K562 (cell line): ENCODE measurements at regions not wholly inside any gene's neighbourhood (a gene's known extent, or its start where the extent isn't known, plus 50 kb on each side); places are given as distances from the start of the nearest gene placed in this dataset.

Experiments used
- ATAC-seq: fragments of 200-7000 bp; cut with Tn5 transposase; 3 replicates; pipeline ENCODE4 v1.9.1; 2020; ENCODE audit warnings: moderate library complexity
- BruUV-seq: library from RNA; stranded (reverse); fragments of 400-500 nt; replicated peaks from 2 replicates; lab custom pipeline; 2021; lab: Mats Ljungman, UMichigan
- CTCF ChIA-PET: fragments of 300-600 bp; formaldehyde crosslinking; extraction: SDS; loops from one replicate; lab custom pipeline; 2021; ENCODE audit warnings: low intra/inter-chr PET ratio; lab: Yijun Ruan, JAX
- POLR2A ChIA-PET: fragments of 300-600, 350-650 bp; sonication (Branson Sonifier 250); formaldehyde crosslinking; extraction: SDS; loops from one replicate; lab custom pipeline; 2021; ENCODE audit warnings: antibody characterized with exemption, inconsistent platforms; lab: Yijun Ruan, JAX
- DNase-seq, 4 experiments: peaks; one replicate each; pipeline versions ENCODE4 v3.0.0 to v3.0.0-alpha.2; 2011 to 2018; ENCODE audit warnings: low spot score in 3 of 4, mixed read lengths in 3 of 4; ENCODE audit errors: extremely low read depth in 1 of 4
- FAIRE-seq: peaks from 2 replicates; lab custom pipeline; 2011; peaks lifted over from hg19 to GRCh38; lab: Jason Lieb, UNC
- H2AFZ ChIP-seq: 2 replicates; pipeline ENCODE4 v1.6.0; 2011; ENCODE audit warnings: low read depth, low read length, control low read depth, inconsistent platforms
- H3K27ac ChIP-seq: fragments of 200-600 bp; 3 replicates; pipeline ENCODE4 v1.8.0; 2011; ENCODE audit warnings: low read depth, mild to moderate bottlenecking, control low read depth, inconsistent platforms, low read length, moderate library complexity, mixed read lengths; ENCODE audit errors: extremely low read depth
- H3K27me3 ChIP-seq, 2 experiments: fragments of 300-600 bp in 1 of 2; 2 replicates in 1 of 2; 3 replicates in 1 of 2; pipeline versions ENCODE4 v1.6.0 to v1.8.0; 2011; ENCODE audit warnings: inconsistent platforms in 2 of 2, low read length in 2 of 2, mild to moderate bottlenecking in 1 of 2, mixed read lengths in 1 of 2, moderate library complexity in 1 of 2; ENCODE audit not compliant: control insufficient read depth in 2 of 2, insufficient read depth in 2 of 2
- H3K36me3 ChIP-seq: fragments of 300-600 bp; 3 replicates; pipeline ENCODE4 v1.8.0; 2011; ENCODE audit warnings: mild to moderate bottlenecking, low read length, inconsistent platforms; ENCODE audit not compliant: control insufficient read depth, insufficient read depth
- H3K4me1 ChIP-seq, 2 experiments: fragments of 200-600 bp in 1 of 2; replicated peaks in 1 of 2; 2 replicates in 1 of 2; 3 replicates in 1 of 2; pipeline versions ENCODE4 v1.5.1 to v1.8.0; 2011; ENCODE audit warnings: inconsistent platforms in 2 of 2, low read length in 2 of 2, mild to moderate bottlenecking in 1 of 2, mixed read lengths in 1 of 2, moderate library complexity in 1 of 2; ENCODE audit not compliant: control insufficient read depth in 2 of 2, insufficient read depth in 2 of 2
- H3K4me2 ChIP-seq: 2 replicates; pipeline ENCODE4 v1.6.1; 2011; ENCODE audit warnings: low read length, control low read depth, inconsistent platforms, mixed read lengths; ENCODE audit not compliant: insufficient read depth
- H3K4me3 ChIP-seq: fragments of 200-600 bp; sonication (generic), shearing (Covaris generic); 2 replicates; pipeline ENCODE4 v1.5.1; 2016; ENCODE audit warnings: control low read depth, inconsistent platforms
- H3K79me2 ChIP-seq: fragments of 200-600 bp; 3 replicates; pipeline ENCODE4 v1.8.0; 2011; ENCODE audit warnings: low read length, inconsistent platforms; ENCODE audit not compliant: control insufficient read depth, insufficient read depth
- H3K9ac ChIP-seq, 2 experiments: 2 replicates each; pipeline versions ENCODE4 v1.6.0 to v1.6.1; 2011; ENCODE audit warnings: low read depth in 2 of 2, low read length in 2 of 2, control low read depth in 1 of 2, inconsistent platforms in 1 of 2, mild to moderate bottlenecking in 1 of 2, mixed read lengths in 1 of 2; ENCODE audit not compliant: insufficient read depth in 1 of 2
- H3K9me1 ChIP-seq: one replicate; pipeline ENCODE4 v1.6.0; 2011; ENCODE audit warnings: inconsistent platforms, mild to moderate bottlenecking, low read length, moderate library complexity; ENCODE audit not compliant: control insufficient read depth, insufficient read depth
- H3K9me3 ChIP-seq: replicated peaks from 2 replicates; pipeline ENCODE4 v1.5.1; 2011; ENCODE audit warnings: low read depth, low read length, inconsistent platforms; ENCODE audit not compliant: control insufficient read depth, insufficient read depth
- H4K20me1 ChIP-seq: replicated peaks from 2 replicates; pipeline ENCODE4 v1.6.1; 2011; ENCODE audit warnings: low read length, inconsistent platforms, mixed read lengths; ENCODE audit not compliant: control insufficient read depth, insufficient read depth
- HDGF ChIP-seq: fragments of 450-650 bp; IDR thresholded peaks from 2 replicates; pipeline ENCODE4 v1.6.1; 2016
- ILK ChIP-seq: fragments of 450-650 bp; IDR thresholded peaks from 2 replicates; pipeline ENCODE4 v1.6.1; 2016; ENCODE audit warnings: missing genetic modification characterization, low read depth, mild to moderate bottlenecking, missing compliant biosample characterization, moderate library complexity, borderline replicate concordance
- IRF9 ChIP-seq: fragments of 450-650 bp; IDR thresholded peaks from 2 replicates; pipeline ENCODE4 v1.6.1; 2016; ENCODE audit warnings: missing biosample characterization, missing genetic modification characterization
- RFX1 ChIP-seq: fragments of 450-650 bp; IDR thresholded peaks from 2 replicates; pipeline ENCODE4 v1.6.1; 2016; ENCODE audit warnings: mild to moderate bottlenecking, moderate library complexity
- WGBS: fragments of 100-300 bp; shearing (Covaris generic); methylation state at CpG from one replicate; pipeline ENCODE4 v1.1.6; 2016; ENCODE audit warnings: low coverage, mixed read lengths; ENCODE audit not compliant: insufficient coverage; ENCODE audit errors: missing lambda C conversion rate; 5-methylcytosine and 5-hydroxymethylcytosine counted together
- in situ Hi-C: fragments of 300-500 bp; cut with MboI; formaldehyde crosslinking; loops from 4 replicates; pipeline ENCODE4 v1.15.0; 2018; ENCODE audit warnings: inconsistent platforms, mixed read lengths
- intact Hi-C: fragments of 100-400 bp; cut with micrococcal nuclease; formaldehyde crosslinking; loops from 2 replicates; pipeline ENCODE4 v1.14.2; 2022
- TF ChIP-seq, protein P1 (sequence below): IDR thresholded peaks from 2 replicates; pipeline ENCODE4 v1.6.1; 2011; ENCODE audit not compliant: insufficient read length; ENCODE audit errors: extremely low read depth

GRCh38 chr22:47251911-47252310 lies 489.5 kb downstream of the TBC1D22A start:
- BruUV-seq, result no TSS peak
- TF ChIP-seq IRF9 (tag) (no peak), ILK (tag) (no peak), HDGF (no peak), RFX1 (no peak)
- TF ChIP-seq, protein P1, sequence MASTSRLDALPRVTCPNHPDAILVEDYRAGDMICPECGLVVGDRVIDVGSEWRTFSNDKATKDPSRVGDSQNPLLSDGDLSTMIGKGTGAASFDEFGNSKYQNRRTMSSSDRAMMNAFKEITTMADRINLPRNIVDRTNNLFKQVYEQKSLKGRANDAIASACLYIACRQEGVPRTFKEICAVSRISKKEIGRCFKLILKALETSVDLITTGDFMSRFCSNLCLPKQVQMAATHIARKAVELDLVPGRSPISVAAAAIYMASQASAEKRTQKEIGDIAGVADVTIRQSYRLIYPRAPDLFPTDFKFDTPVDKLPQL, result no peak
- TF ChIP-seq, all 486 proteins: peak for 0
- Histone ChIP-seq H3K79me2 (no peaks in the 10 kb centered on the region), H3K27me3 (peaks cover 0 to 7% of the 10 kb centered on the region in 2 experiments; a peak in 3 of 5 replicates), H3K4me3 (no peak overlapping the region), H3K4me2 (no peak overlapping the region), H2AFZ (no peak overlapping the region), H3K4me1 (no peaks in the 10 kb centered on the region), H4K20me1 (no peaks in the 10 kb centered on the region), H3K9me3 (no peaks in the 10 kb centered on the region), H3K9ac (no peak overlapping the region), H3K36me3 (no peaks in the 10 kb centered on the region), H3K9me1 (no peaks in the 10 kb centered on the region), H3K27ac (no peak overlapping the region)
- ChIA-PET CTCF (no interaction called here), POLR2A (no interaction called here)
- no peak for ATAC-seq
- no peak for DNase-seq
- in situ Hi-C loops (no loop called here), intact Hi-C loops (no loop called here)
- FAIRE-seq, result no peak
- WGBS, result 0% methylated on average over 3 of the region's 4 CpGs
